KMS-11 (cell line): ENCODE measurements at regions not wholly inside any gene's neighbourhood (a gene's known extent, or its start where the extent isn't known, plus 50 kb on each side); places are given as distances from the start of the nearest gene placed in this dataset.

Experiments used
- H2AFZ ChIP-seq: fragments of 200-600 bp; sonication (generic); 2 replicates; pipeline ENCODE4 v1.6.1; 2016; ENCODE audit warnings: antibody characterized with exemption, mixed run types, low read depth
- H3K27ac ChIP-seq: fragments of 200-600 bp; sonication (generic); 2 replicates; pipeline ENCODE4 v1.6.1; 2016; ENCODE audit warnings: mild to moderate bottlenecking, mixed run types
- H3K27me3 ChIP-seq: fragments of 200-600 bp; sonication (generic); 2 replicates; pipeline ENCODE4 v1.6.1; 2017; ENCODE audit warnings: mild to moderate bottlenecking, low read depth, mixed run types, moderate library complexity; ENCODE audit not compliant: insufficient read depth
- H3K36me3 ChIP-seq: fragments of 200-600 bp; sonication (generic); 2 replicates; pipeline ENCODE4 v1.6.1; 2017; ENCODE audit warnings: mild to moderate bottlenecking, mixed run types; ENCODE audit not compliant: insufficient read depth
- H3K4me1 ChIP-seq: fragments of 200-600 bp; sonication (generic); 2 replicates; pipeline ENCODE4 v1.6.1; 2016; ENCODE audit warnings: mild to moderate bottlenecking, low read depth, mixed run types; ENCODE audit not compliant: poor library complexity, severe bottlenecking
- H3K4me2 ChIP-seq: fragments of 200-600 bp; sonication (generic); 2 replicates; pipeline ENCODE4 v1.7.0; 2016; ENCODE audit warnings: mild to moderate bottlenecking, mixed run types
- H3K4me3 ChIP-seq: fragments of 200-600 bp; sonication (generic); IDR thresholded peaks from 2 replicates; pipeline ENCODE4 v1.6.1; 2017; ENCODE audit warnings: low read depth, low read length, mixed read lengths; ENCODE audit not compliant: insufficient read depth
- H3K79me2 ChIP-seq: fragments of 200-600 bp; sonication (generic); 2 replicates; pipeline ENCODE4 v1.6.1; 2016; ENCODE audit warnings: low read depth, mixed run types; ENCODE audit not compliant: insufficient read depth
- H3K9ac ChIP-seq: fragments of 200-600 bp; sonication (generic); 2 replicates; pipeline ENCODE4 v1.6.1; 2016; ENCODE audit warnings: mild to moderate bottlenecking, mixed run types
- H4K20me1 ChIP-seq: fragments of 200-600 bp; sonication (generic); 2 replicates; pipeline ENCODE4 v1.6.1; 2016; ENCODE audit warnings: mild to moderate bottlenecking, mixed run types; ENCODE audit not compliant: insufficient read depth
- CTCF ChIP-seq: fragments of 200-600 bp; sonication (generic); conservative IDR thresholded peaks from 2 replicates; pipeline ENCODE4 v1.6.1; 2017; ENCODE audit warnings: low read depth, mild to moderate bottlenecking, antibody characterized with exemption, low read length, moderate library complexity, mixed read lengths

DNA sequence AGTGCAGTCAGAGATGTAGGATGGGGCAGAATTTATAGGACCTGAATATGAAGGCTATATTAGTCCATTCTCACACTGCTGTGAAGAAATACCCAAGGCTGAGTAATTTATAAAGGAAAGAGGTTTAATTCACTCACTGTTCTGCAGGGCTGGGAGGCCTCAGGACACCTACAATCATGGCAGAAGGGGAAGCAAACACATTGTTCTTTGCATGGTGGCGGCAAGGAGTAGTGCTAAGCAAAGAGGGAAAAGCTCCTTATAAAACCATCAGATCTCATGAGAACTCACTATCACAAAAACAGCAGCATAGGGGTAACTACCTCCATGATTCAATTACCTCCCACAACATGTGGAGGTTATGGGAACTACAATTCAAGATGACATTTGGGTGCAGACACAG is 76.8 kb upstream of the MSTN start:
- H3K27ac ChIP-seq: no peak overlapping the region
- no peak overlapping the region for H3K4me2 ChIP-seq
- H3K4me3 ChIP-seq: no peak overlapping the region
- no peaks in the 10 kb centered on the region for H3K79me2 ChIP-seq
- H3K4me1 ChIP-seq: no peaks in the 10 kb centered on the region
- H3K27me3 ChIP-seq: no peaks in the 10 kb centered on the region
- no peak for TF ChIP-seq CTCF
- no peaks in the 10 kb centered on the region for H3K36me3 ChIP-seq
- H4K20me1 ChIP-seq: no peaks in the 10 kb centered on the region
- no peak overlapping the region for H2AFZ ChIP-seq
- no peak overlapping the region for H3K9ac ChIP-seq

GRCh38 chr2:190138032-190138431 is 75.5 kb upstream of the MSTN start:
- no peak for TF ChIP-seq CTCF

DNA sequence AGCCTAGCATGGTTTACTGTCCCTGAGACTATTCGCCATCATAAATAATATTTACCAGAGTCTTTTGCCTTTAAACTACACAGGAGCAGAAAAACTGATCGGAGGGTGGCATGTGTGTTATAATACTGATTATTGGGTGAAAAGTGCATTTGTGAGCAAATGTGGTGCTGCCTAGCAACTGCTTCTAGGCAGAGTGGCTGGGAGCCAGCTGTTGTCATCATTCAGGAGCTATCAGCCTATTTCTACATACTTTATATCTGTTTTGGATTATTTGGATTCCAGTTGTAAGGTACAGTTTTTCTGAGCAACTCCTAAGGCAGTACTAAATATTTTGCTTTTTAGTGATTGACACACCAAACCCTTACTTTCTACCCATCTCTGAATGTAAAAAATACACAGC is 75.0 kb upstream of the MSTN start:
- H3K4me3 ChIP-seq: no peak overlapping the region
- no peak overlapping the region for H2AFZ ChIP-seq
- H4K20me1 ChIP-seq: no peaks in the 10 kb centered on the region
- no peaks in the 10 kb centered on the region for H3K27me3 ChIP-seq
- no peak for TF ChIP-seq CTCF
- no peaks in the 10 kb centered on the region for H3K79me2 ChIP-seq
- no peak overlapping the region for H3K4me2 ChIP-seq
- H3K27ac ChIP-seq: no peak overlapping the region
- no peaks in the 10 kb centered on the region for H3K36me3 ChIP-seq
- H3K4me1 ChIP-seq: no peaks in the 10 kb centered on the region
- H3K9ac ChIP-seq: no peak overlapping the region

More at GRCh38 chr2:190138032-190138431, 75.5 kb upstream of the MSTN start:
- H3K9ac ChIP-seq: no peak overlapping the region
- no peak overlapping the region for H3K4me2 ChIP-seq
- H3K4me3 ChIP-seq: no peak overlapping the region
- H3K27ac ChIP-seq: no peak overlapping the region
- no peaks in the 10 kb centered on the region for H4K20me1 ChIP-seq
- H3K36me3 ChIP-seq: no peaks in the 10 kb centered on the region
- H3K27me3 ChIP-seq: no peaks in the 10 kb centered on the region
- H3K79me2 ChIP-seq: no peaks in the 10 kb centered on the region
- H2AFZ ChIP-seq: no peak overlapping the region
- H3K4me1 ChIP-seq: no peaks in the 10 kb centered on the region

DNA sequence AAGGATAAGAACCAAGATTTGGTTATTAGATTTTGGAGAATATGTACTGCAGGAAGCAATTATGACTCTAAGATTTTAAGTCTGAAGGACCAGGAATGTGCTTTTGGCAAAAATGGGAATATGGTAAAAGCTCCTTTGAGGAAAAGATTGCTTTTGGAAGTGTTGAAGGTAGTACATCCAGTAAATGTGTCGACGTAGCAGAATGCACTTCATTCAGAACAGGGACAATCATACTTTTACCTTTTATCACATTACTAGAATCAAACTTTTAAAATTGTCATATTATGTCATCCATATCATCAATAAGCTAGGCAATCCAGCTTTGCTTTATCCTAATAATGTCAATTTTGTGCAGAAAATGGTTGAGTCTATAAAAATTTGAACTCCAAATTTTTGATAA is 74.3 kb upstream of the MSTN start:
- Histone ChIP-seq H4K20me1 (no peaks in the 10 kb centered on the region), H3K36me3 (no peaks in the 10 kb centered on the region), H3K27ac (no peak overlapping the region), H3K79me2 (no peaks in the 10 kb centered on the region), H3K27me3 (no peaks in the 10 kb centered on the region), H3K9ac (no peak overlapping the region), H2AFZ (no peak overlapping the region), H3K4me2 (no peak overlapping the region), H3K4me1 (no peaks in the 10 kb centered on the region), H3K4me3 (no peak overlapping the region)
- no peak for TF ChIP-seq CTCF

DNA sequence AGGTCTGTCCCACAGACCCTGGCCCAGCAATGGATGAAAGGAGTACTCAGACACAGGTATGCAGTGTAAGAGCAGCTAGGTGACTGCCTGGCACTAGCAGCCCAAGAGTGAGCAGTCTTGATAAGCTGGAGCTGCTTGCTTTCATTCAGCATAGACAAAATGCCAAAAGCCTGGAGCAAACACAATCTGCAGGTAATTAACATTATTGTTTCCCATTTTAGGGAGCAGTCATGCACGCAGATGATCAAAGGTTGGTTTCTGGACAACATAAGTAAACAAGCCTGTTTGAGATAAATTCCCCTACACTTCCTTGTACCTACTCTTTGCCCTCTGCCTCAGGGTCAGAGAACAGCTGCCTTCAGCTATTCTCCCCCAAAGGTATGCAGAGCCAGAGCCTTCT is 73.7 kb upstream of the MSTN start:
- Histone ChIP-seq H3K27ac (no peak overlapping the region), H4K20me1 (no peaks in the 10 kb centered on the region), H3K4me2 (no peak overlapping the region), H3K36me3 (no peaks in the 10 kb centered on the region), H3K27me3 (no peaks in the 10 kb centered on the region), H3K4me3 (no peak overlapping the region), H3K79me2 (no peaks in the 10 kb centered on the region), H2AFZ (no peak overlapping the region), H3K4me1 (no peaks in the 10 kb centered on the region), H3K9ac (no peak overlapping the region)
- TF ChIP-seq CTCF: no peak
